ENCODE measurements at regions not wholly inside any gene's neighbourhood (a gene's known extent, or its start where the extent isn't known, plus 50 kb on each side); places are given as distances from the start of the nearest gene placed in this dataset.

GRCh38 chr13:100983111-100983510 is 308.5 kb upstream of the TMTC4 start:
- no TSS peak for BruUV-seq (replicated peaks)
- intact Hi-C loops (cut with micrococcal nuclease; ENCODE audit: unreplicated experiment), result no loop called here
- H3K4me2 ChIP-seq (ENCODE audit: low read depth, low read length), result no peak overlapping the region
- no peak overlapping the region for H3K9ac ChIP-seq (ENCODE audit: insufficient read depth, low read depth, low read length)
- no peaks in the 10 kb centered on the region for H3K79me2 ChIP-seq (ENCODE audit: insufficient read depth, low read length)
- TF ChIP-seq ARID2 (CRISPR knock-in tag; IDR thresholded peaks at IDR 0.05; ENCODE audit: borderline replicate concordance) (no peak), ZNF546 (CRISPR knock-in tag; conservative IDR thresholded peaks at IDR 0.05) (no peak), ZNF761 (CRISPR knock-in tag; conservative IDR thresholded peaks at IDR 0.05) (no peak), EHMT2 (IDR thresholded peaks at IDR 0.05; ENCODE audit: borderline replicate concordance, low read depth, low read length) (no peak), ZNF350 (CRISPR knock-in tag; IDR thresholded peaks at IDR 0.05; ENCODE audit: borderline replicate concordance, low read depth) (no peak), SOX5 (CRISPR knock-in tag; IDR thresholded peaks at IDR 0.05; ENCODE audit: borderline replicate concordance) (no peak), ARNT2 (CRISPR knock-in tag; IDR thresholded peaks at IDR 0.05; ENCODE audit: low read depth) (no peak), KLF13 (CRISPR knock-in tag; IDR thresholded peaks at IDR 0.05) (no peak), ZFP91 (CRISPR knock-in tag; IDR thresholded peaks at IDR 0.05; ENCODE audit: borderline replicate concordance) (no peak)
- TF ChIP-seq, protein P1, sequence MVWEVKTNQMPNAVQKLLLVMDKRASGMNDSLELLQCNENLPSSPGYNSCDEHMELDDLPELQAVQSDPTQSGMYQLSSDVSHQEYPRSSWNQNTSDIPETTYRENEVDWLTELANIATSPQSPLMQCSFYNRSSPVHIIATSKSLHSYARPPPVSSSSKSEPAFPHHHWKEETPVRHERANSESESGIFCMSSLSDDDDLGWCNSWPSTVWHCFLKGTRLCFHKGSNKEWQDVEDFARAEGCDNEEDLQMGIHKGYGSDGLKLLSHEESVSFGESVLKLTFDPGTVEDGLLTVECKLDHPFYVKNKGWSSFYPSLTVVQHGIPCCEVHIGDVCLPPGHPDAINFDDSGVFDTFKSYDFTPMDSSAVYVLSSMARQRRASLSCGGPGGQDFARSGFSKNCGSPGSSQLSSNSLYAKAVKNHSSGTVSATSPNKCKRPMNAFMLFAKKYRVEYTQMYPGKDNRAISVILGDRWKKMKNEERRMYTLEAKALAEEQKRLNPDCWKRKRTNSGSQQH (CRISPR knock-in tag; IDR thresholded peaks at IDR 0.05; ENCODE audit: low read depth), result no peak
- 13% methylated on average over 6 of the region's 6 CpGs for WGBS (ENCODE audit: low lambda C conversion rate)
- no peak for ATAC-seq
- ChIA-PET CTCF (ENCODE audit: low intra/inter-chr PET ratio, low total read pairs) (no interaction called here), POLR2A (no interaction called here)
- no peaks in the 10 kb centered on the region for H4K20me1 ChIP-seq (ENCODE audit: insufficient read depth, low read length)
- H3K27ac ChIP-seq (ENCODE audit: extremely low read length, insufficient read depth, low read length), result no peak overlapping the region
- H3K4me3 ChIP-seq (replicated peaks in 1 of 3; ENCODE audit: insufficient read depth in 1 of 3, low read depth in 2 of 3, low read length in 3 of 3), result no peak overlapping the region
- no peaks in the 10 kb centered on the region for H3K27me3 ChIP-seq (ENCODE audit: control insufficient read depth in 1 of 2, insufficient read depth in 2 of 2, low read length in 2 of 2)
- H3K9me3 ChIP-seq (ENCODE audit: low read length), result no peaks in the 10 kb centered on the region
- no peak overlapping the region for H2AFZ ChIP-seq (ENCODE audit: low read length)
- no peaks in the 10 kb centered on the region for H3K36me3 ChIP-seq (replicated peaks in 1 of 2; ENCODE audit: control insufficient read depth in 1 of 2, insufficient read depth in 2 of 2, low read length in 2 of 2)
- in situ Hi-C loops (cut with HindIII; ENCODE audit: extremely low pct_ligation_motif_present, low pct_unique_long_range_greater_than_20kb), result no loop called here
- FAIRE-seq, result no peak
- DNase-seq (ENCODE audit: low spot score), result no peak
- no peaks in the 10 kb centered on the region for H3K4me1 ChIP-seq (ENCODE audit: insufficient read depth, low read length)
